Mucosa of rectum (tissue), 2 donors: ENCODE measurements at regions not wholly inside any gene's neighbourhood (a gene's known extent, or its start where the extent isn't known, plus 50 kb on each side); places are given as distances from the start of the nearest gene placed in this dataset.

Experiments used
- H3K27ac ChIP-seq, 2 donors: one replicate each; pipeline ENCODE4 v1.7.0; 2013; ENCODE audit warnings: inconsistent platforms in 2 of 2, low read depth in 2 of 2, low read length in 2 of 2
- H3K27me3 ChIP-seq, 2 donors: one replicate each; pipeline ENCODE4 v1.7.0; 2013; ENCODE audit warnings: low read length in 2 of 2; ENCODE audit not compliant: control insufficient read depth in 2 of 2, insufficient read depth in 2 of 2
- H3K36me3 ChIP-seq, 2 donors: one replicate each; pipeline ENCODE4 v1.7.0; 2013; ENCODE audit warnings: low read length in 2 of 2; ENCODE audit not compliant: control insufficient read depth in 2 of 2, insufficient read depth in 2 of 2
- H3K4me1 ChIP-seq, 2 donors: one replicate each; pipeline ENCODE4 v1.7.0; 2013; ENCODE audit warnings: low read length in 2 of 2, mild to moderate bottlenecking in 1 of 2; ENCODE audit not compliant: control insufficient read depth in 2 of 2, insufficient read depth in 2 of 2
- H3K4me3 ChIP-seq, 2 donors: one replicate each; pipeline ENCODE4 v1.7.0; 2013; ENCODE audit warnings: low read length in 2 of 2
- H3K9ac ChIP-seq, 2 donors: one replicate each; pipeline ENCODE4 v1.7.0; 2013; ENCODE audit warnings: low read length in 2 of 2, low read depth in 1 of 2, mild to moderate bottlenecking in 1 of 2
- H3K9me3 ChIP-seq, 2 donors: one replicate each; pipeline ENCODE4 v1.7.0; 2013; ENCODE audit warnings: low read length in 2 of 2; ENCODE audit not compliant: control insufficient read depth in 2 of 2
- donor health status: healthy.
- donor health status: Normal muscosa, but diverticular disease.

- H3K9me3 ChIP-seq: no peaks in the 10 kb centered on the region
- no peaks in the 10 kb centered on the region for H3K4me1 ChIP-seq
- H3K4me3 ChIP-seq: no peak overlapping the region
- no peaks in the 10 kb centered on the region for H3K36me3 ChIP-seq
- H3K9ac ChIP-seq: no peak overlapping the region
- no peak overlapping the region for H3K27ac ChIP-seq
- no peaks in the 10 kb centered on the region for H3K27me3 ChIP-seq
These were observed 433.0 kb upstream of the POU3F3 start for GRCh38 chr2:104420953-104421352.

DNA sequence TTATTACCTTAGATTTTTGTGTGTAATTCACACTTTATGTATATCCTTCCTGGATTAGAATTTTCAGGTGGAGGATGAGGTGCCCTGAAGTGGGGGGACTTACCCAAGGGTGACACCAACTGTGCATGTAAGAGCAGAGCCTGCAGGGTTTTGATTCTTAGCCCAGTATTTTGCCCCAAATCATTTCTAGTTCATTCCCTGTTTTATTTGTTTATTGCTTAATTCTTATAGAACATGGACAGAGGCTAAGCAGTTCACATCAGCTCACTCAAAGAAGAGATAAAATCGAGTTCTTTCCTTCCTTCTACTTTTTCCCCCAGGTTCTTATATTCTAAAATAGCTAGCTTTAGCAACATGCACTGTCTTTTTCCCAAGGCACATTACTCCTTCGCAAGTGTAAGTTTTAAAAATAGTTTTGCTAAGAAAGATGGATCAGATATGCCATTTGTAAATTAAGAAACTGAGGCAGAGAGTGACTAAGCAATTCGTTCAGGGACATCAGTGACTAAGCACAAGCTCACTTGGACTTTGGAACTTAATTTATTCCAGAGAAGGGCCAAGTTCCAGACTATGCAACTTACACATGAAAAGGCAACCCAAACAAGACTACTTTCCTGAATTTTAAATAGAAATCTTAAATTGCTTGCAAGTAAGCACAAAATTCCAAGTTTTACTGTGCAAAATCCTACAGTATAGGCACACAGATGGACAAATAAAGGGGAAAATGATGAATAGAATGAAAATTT, 427.9 kb upstream of the POU3F3 start:
- Histone ChIP-seq H3K27me3 (no peaks in the 10 kb centered on the region), H3K4me1 (no peaks in the 10 kb centered on the region), H3K9me3 (no peaks in the 10 kb centered on the region), H3K36me3 (no peaks in the 10 kb centered on the region), H3K27ac (no peak overlapping the region), H3K4me3 (no peak overlapping the region), H3K9ac (no peak overlapping the region)

DNA sequence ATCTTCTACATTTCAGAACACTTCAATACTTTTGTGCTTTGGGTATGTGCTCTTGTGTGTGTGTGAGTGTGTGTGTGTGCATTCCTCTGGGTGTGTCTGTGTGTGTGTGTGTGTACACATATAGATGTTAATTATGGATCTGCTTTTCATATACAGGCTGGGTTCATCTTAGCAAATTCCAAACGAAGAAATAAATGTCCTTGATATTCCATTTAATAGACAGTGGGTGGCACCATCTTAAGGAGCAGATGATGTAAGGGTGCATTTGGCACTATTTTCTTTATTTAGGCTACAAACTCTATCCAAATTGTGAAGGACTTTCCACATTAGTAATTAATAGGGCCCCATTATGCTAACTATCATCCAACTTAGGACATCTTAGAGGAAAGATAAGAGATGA, 425.8 kb upstream of the POU3F3 start:
- no peaks in the 10 kb centered on the region for H3K27me3 ChIP-seq
- H3K27ac ChIP-seq: no peak overlapping the region

DNA sequence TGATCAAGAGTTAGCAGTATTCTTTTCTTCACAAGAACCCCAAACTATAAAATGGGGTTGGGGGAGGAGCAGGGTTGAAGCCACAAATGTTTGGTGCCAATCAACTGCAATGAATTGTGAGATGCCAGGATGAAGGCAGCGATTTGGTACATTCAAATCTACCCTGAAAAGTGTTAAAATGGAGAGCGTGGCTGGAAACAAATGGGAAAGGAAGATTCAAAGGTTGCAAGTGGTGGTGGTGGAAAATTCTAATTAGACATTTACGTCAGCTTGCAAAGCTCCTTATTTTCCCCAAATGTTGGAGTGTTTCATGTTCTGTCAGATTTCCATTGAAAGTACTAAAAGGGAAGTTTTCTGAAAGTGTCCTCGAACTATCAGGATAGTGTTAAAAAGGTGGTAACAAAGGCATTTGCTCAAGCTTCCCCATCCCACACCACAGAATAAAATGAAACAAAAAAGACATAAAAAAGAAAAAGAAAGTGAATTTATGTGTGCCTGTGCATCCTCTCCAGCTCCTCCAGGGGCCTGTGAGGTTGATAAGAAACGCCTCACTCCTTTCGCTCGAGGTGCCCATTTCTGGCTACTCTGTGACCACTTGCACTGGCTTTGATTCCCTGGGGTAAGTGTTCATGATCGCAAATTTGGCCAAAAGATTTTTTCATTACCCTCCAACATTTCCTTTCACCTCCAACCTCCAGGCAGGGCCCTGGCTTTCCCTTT, 424.1 kb upstream of the POU3F3 start:
- Histone ChIP-seq H3K9me3 (no peaks in the 10 kb centered on the region), H3K4me1 (no peaks in the 10 kb centered on the region), H3K27ac (no peak overlapping the region), H3K27me3 (no peaks in the 10 kb centered on the region), H3K4me3 (no peak overlapping the region), H3K36me3 (no peaks in the 10 kb centered on the region), H3K9ac (no peak overlapping the region)

More for the DNA sequence above, 425.8 kb upstream of the POU3F3 start:
- Histone ChIP-seq H3K4me1 (no peaks in the 10 kb centered on the region), H3K4me3 (no peak overlapping the region), H3K9ac (no peak overlapping the region), H3K36me3 (no peaks in the 10 kb centered on the region), H3K9me3 (no peaks in the 10 kb centered on the region)

GRCh38 chr2:104430359-104430740, 423.6 kb upstream of the POU3F3 start:
- Histone ChIP-seq H3K4me1 (no peaks in the 10 kb centered on the region), H3K27me3 (no peaks in the 10 kb centered on the region), H3K9ac (no peak overlapping the region), H3K27ac (no peak overlapping the region), H3K9me3 (no peaks in the 10 kb centered on the region), H3K4me3 (no peak overlapping the region), H3K36me3 (no peaks in the 10 kb centered on the region)

- H3K4me1 ChIP-seq: no peaks in the 10 kb centered on the region
- H3K9me3 ChIP-seq: no peaks in the 10 kb centered on the region
- H3K36me3 ChIP-seq: no peaks in the 10 kb centered on the region
- no peak overlapping the region for H3K9ac ChIP-seq
- no peaks in the 10 kb centered on the region for H3K27me3 ChIP-seq
- no peak overlapping the region for H3K27ac ChIP-seq
- no peak overlapping the region for H3K4me3 ChIP-seq
These were observed 423.1 kb upstream of the POU3F3 start for GRCh38 chr2:104430852-104431251.

GRCh38 chr2:104431701-104432121, 422.2 kb upstream of the POU3F3 start:
- no peak overlapping the region for H3K9ac ChIP-seq
- H3K9me3 ChIP-seq: no peaks in the 10 kb centered on the region
- H3K27me3 ChIP-seq: no peaks in the 10 kb centered on the region
- no peaks in the 10 kb centered on the region for H3K4me1 ChIP-seq
- H3K4me3 ChIP-seq: no peak overlapping the region
- no peak overlapping the region for H3K27ac ChIP-seq
- no peaks in the 10 kb centered on the region for H3K36me3 ChIP-seq

GRCh38 chr2:104432401-104432800, 421.5 kb upstream of the POU3F3 start:
- Histone ChIP-seq H3K9ac (no peak overlapping the region), H3K27ac (no peak overlapping the region), H3K4me3 (no peak overlapping the region), H3K36me3 (no peaks in the 10 kb centered on the region), H3K27me3 (no peaks in the 10 kb centered on the region), H3K4me1 (no peaks in the 10 kb centered on the region), H3K9me3 (no peaks in the 10 kb centered on the region)

- Histone ChIP-seq H3K4me3 (no peak overlapping the region), H3K36me3 (no peaks in the 10 kb centered on the region), H3K4me1 (no peaks in the 10 kb centered on the region), H3K27me3 (no peaks in the 10 kb centered on the region), H3K27ac (no peak overlapping the region), H3K9ac (no peak overlapping the region), H3K9me3 (no peaks in the 10 kb centered on the region)
These were observed 420.9 kb upstream of the POU3F3 start for GRCh38 chr2:104432991-104433390.

GRCh38 chr2:104433657-104434056, 420.3 kb upstream of the POU3F3 start:
- Histone ChIP-seq H3K36me3 (no peaks in the 10 kb centered on the region), H3K27me3 (no peaks in the 10 kb centered on the region), H3K27ac (no peak overlapping the region), H3K9ac (no peak overlapping the region), H3K9me3 (no peaks in the 10 kb centered on the region), H3K4me1 (no peaks in the 10 kb centered on the region), H3K4me3 (no peak overlapping the region)
